ENCODE measurements at regions not wholly inside any gene's neighbourhood (a gene's known extent, or its start where the extent isn't known, plus 50 kb on each side); places are given as distances from the start of the nearest gene placed in this dataset.

GRCh38 chr1:199174336-199174735, 535.5 kb downstream of the PTPRC start:
- H3F3A ChIP-seq (ENCODE audit: low read depth) = no peaks in the 10 kb centered on the region
- no peaks in the 10 kb centered on the region for H4K20me1 ChIP-seq (ENCODE audit: low read depth)
- Mint-ChIP-seq H3K27me3 (ENCODE audit: insufficient read depth, low read depth) (no peaks in the 10 kb centered on the region), H3K9me3 (no peaks in the 10 kb centered on the region), H3K4me3 (no peak overlapping the region), H3K4me1 (no peaks in the 10 kb centered on the region), H3K27ac (no peak overlapping the region), H3K36me3 (no peaks in the 10 kb centered on the region)
- H3K4me1 ChIP-seq = peaks cover 3% of the 10 kb centered on the region
- no peaks in the 10 kb centered on the region for H3K9me3 ChIP-seq (ENCODE audit: low read depth)
- no peak overlapping the region for H2AFZ ChIP-seq (replicated peaks)
- no peak overlapping the region for H3K9ac ChIP-seq
- H3K4me2 ChIP-seq = no peak overlapping the region
- TF ChIP-seq EZH2 (IDR thresholded peaks at IDR 0.05) = no peak
- TF ChIP-seq, protein P1, sequence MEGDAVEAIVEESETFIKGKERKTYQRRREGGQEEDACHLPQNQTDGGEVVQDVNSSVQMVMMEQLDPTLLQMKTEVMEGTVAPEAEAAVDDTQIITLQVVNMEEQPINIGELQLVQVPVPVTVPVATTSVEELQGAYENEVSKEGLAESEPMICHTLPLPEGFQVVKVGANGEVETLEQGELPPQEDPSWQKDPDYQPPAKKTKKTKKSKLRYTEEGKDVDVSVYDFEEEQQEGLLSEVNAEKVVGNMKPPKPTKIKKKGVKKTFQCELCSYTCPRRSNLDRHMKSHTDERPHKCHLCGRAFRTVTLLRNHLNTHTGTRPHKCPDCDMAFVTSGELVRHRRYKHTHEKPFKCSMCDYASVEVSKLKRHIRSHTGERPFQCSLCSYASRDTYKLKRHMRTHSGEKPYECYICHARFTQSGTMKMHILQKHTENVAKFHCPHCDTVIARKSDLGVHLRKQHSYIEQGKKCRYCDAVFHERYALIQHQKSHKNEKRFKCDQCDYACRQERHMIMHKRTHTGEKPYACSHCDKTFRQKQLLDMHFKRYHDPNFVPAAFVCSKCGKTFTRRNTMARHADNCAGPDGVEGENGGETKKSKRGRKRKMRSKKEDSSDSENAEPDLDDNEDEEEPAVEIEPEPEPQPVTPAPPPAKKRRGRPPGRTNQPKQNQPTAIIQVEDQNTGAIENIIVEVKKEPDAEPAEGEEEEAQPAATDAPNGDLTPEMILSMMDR (IDR thresholded peaks at IDR 0.05) = no peak
- no peak for TF ChIP-seq EZH2phosphoT487 (IDR thresholded peaks at IDR 0.05)
- H3K79me2 ChIP-seq (ENCODE audit: low read depth) = no peaks in the 10 kb centered on the region
- no peak for DNase-seq (ENCODE audit: low spot score)
- H3K36me3 ChIP-seq = no peaks in the 10 kb centered on the region
- H3K27me3 ChIP-seq = no peaks in the 10 kb centered on the region
- H3K4me3 ChIP-seq = no peak overlapping the region
- H3K27ac ChIP-seq = no peak overlapping the region

DNA sequence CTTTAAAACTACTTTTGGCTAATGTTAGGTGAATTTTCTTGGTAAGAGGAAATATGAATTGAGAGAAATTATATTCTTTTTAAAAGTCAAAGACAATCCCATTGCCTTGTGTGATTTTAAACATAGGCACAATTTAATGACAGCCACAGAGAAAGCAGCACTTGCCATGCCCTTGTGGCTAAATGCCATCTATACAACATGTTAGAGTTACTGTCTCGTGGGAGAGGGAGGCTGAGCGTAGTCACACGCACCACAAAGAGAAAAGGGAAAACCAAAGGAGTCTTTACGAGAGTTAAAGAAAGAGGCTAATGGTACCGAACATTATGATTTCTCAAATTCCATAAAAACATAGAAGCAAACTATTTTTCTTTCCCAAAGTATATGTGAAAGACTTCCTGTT, 537.9 kb downstream of the PTPRC start:
- Histone ChIP-seq H4K20me1 (ENCODE audit: low read depth) (no peaks in the 10 kb centered on the region), H3F3A (ENCODE audit: low read depth) (no peaks in the 10 kb centered on the region), H3K4me1 (peaks cover 3% of the 10 kb centered on the region), H3K4me3 (no peak overlapping the region), H3K9ac (no peak overlapping the region), H3K9me3 (ENCODE audit: low read depth) (no peaks in the 10 kb centered on the region), H3K79me2 (ENCODE audit: low read depth) (no peaks in the 10 kb centered on the region), H3K27me3 (no peaks in the 10 kb centered on the region), H3K27ac (no peak overlapping the region), H3K4me2 (no peak overlapping the region), H3K36me3 (no peaks in the 10 kb centered on the region), H2AFZ (replicated peaks) (peak overlapping the region; percentile 61)
- no peak for TF ChIP-seq EZH2phosphoT487 (IDR thresholded peaks at IDR 0.05)
- TF ChIP-seq, protein P1 (IDR thresholded peaks at IDR 0.05) = no peak
- no peak for TF ChIP-seq EZH2 (IDR thresholded peaks at IDR 0.05)
- no peak overlapping the region for H3K27ac Mint-ChIP-seq
- DNase-seq (ENCODE audit: low spot score) = no peak
- H3K27me3 Mint-ChIP-seq (ENCODE audit: insufficient read depth, low read depth) = no peaks in the 10 kb centered on the region
- no peak overlapping the region for H3K4me3 Mint-ChIP-seq
- no peaks in the 10 kb centered on the region for H3K36me3 Mint-ChIP-seq
- peaks cover 6% of the 10 kb centered on the region for H3K4me1 Mint-ChIP-seq
- no peaks in the 10 kb centered on the region for H3K9me3 Mint-ChIP-seq

- no peak overlapping the region for H3K9ac ChIP-seq
- no peak overlapping the region for H3K4me2 ChIP-seq
- H3K4me1 Mint-ChIP-seq = peaks cover 11% of the 10 kb centered on the region
- H3K4me3 Mint-ChIP-seq = no peak overlapping the region
- no peak overlapping the region for H3K4me3 ChIP-seq
- no peaks in the 10 kb centered on the region for H4K20me1 ChIP-seq (ENCODE audit: low read depth)
- no peaks in the 10 kb centered on the region for H3K36me3 Mint-ChIP-seq
- no peak for TF ChIP-seq EZH2phosphoT487 (IDR thresholded peaks at IDR 0.05)
- TF ChIP-seq, protein P1 (IDR thresholded peaks at IDR 0.05) = no peak
- no peak for TF ChIP-seq EZH2 (IDR thresholded peaks at IDR 0.05)
- H2AFZ ChIP-seq (replicated peaks) = peak overlapping the region; percentile 61
- H3K27me3 ChIP-seq = no peaks in the 10 kb centered on the region
- H3K27ac ChIP-seq = no peak overlapping the region
- no peak overlapping the region for H3K27ac Mint-ChIP-seq
- H3K79me2 ChIP-seq (ENCODE audit: low read depth) = no peaks in the 10 kb centered on the region
- H3K9me3 ChIP-seq (ENCODE audit: low read depth) = no peaks in the 10 kb centered on the region
- no peaks in the 10 kb centered on the region for H3F3A ChIP-seq (ENCODE audit: low read depth)
- no peaks in the 10 kb centered on the region for H3K27me3 Mint-ChIP-seq (ENCODE audit: insufficient read depth, low read depth)
- DNase-seq (ENCODE audit: low spot score) = no peak
- H3K36me3 ChIP-seq = no peaks in the 10 kb centered on the region
- H3K4me1 ChIP-seq = peaks cover 3% of the 10 kb centered on the region
- no peaks in the 10 kb centered on the region for H3K9me3 Mint-ChIP-seq
Measured at GRCh38 chr1:199177241-199177640, 538.4 kb downstream of the PTPRC start.

Data from neural progenitor cell (in vitro differentiated cells).